SKM-1 (cell line): ENCODE measurements at regions not wholly inside any gene's neighbourhood (a gene's known extent, or its start where the extent isn't known, plus 50 kb on each side); places are given as distances from the start of the nearest gene placed in this dataset.
"Not testable (repeated sequence)": the region's sequence is repeated elsewhere in the genome, so short reads cannot be mapped to it uniquely, and the experiment has no call there.

Experiments used
- DNase-seq: peaks from one replicate; lab custom pipeline; 2025; ENCODE audit not compliant: unreplicated experiment; lab: John Stamatoyannopoulos, UW

DNA sequence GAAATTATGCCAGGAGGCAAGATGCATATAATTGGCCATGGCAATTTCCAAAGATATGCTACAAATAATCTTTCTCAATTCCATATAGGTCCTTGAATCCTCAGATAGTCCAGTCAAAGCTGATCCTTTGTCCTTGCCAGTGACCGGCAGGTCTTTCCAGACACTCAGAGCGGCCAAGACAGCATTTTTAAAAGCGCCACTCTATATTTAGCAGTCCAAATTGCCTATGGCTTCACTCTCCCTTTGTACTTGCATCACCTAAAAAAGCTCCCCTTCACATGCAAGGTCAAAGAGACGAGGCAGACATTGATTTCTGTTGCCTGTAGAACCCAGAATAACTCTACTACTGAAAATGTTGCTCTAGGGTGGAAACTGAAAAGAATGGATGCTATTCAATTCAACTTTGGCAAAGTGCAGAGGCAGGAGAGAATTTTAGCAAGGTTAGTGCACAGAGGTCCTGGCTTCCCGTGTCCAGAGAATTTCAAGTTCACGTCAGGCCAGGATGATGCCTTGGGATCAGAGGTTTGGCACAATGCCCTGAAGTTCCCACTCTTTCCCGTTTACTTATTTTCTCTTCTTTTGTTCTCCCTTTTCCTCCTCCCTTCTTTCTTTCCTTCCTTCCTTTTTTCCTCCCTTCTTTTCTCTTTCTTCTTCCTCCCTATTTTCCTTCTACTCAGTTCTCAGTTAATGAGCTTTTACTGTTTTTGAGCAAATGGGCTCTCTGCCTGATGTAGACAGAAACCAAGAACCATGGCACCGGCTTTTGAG lies 108.5 kb downstream of the KCNK1 start:
- DNase-seq, result no peak

DNA sequence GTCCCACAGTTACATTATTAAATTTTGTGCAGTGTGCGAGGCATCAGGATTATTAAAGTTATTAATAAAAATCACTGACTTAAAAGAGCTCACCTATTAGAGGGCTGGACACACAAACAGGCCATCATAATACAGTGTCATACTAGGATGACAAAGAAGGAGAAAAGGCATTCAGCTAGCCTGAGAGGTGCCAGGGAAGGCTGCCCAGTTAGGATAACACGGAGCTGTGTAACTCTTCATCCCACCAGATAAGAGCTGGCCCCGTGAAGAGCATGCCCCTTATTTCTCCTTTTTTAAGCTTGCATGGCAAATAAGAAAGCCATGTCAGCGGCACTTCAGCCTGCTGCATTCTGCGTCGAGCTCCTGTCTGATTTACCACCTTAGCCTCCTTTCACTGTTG lies 109.5 kb downstream of the KCNK1 start:
- no peak for DNase-seq

DNA sequence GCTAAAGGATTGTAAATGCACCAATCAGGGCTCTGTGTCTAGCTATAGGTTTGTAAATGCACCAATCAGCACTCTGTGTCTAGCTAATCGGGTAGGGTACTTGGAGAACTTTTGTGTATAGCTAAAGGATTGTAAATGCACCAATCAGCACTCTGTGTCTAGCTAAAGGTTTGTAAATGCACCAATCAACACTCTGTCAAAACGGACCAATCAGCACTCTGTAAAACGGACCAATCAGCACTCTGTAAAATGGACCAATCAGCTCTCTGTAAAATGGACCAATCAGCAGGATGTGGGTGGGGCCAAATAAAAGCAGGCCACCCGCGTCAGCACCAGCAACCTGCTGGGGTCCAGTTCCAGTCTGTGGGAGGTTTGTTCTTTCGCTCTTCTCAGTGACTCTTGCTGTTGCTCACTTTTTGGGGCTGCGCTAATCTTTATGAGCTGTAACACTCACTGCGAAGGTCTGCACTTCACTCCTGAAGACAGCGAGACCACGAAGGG lies 110.3 kb downstream of the KCNK1 start:
- DNase-seq, result not testable (repeated sequence)

DNA sequence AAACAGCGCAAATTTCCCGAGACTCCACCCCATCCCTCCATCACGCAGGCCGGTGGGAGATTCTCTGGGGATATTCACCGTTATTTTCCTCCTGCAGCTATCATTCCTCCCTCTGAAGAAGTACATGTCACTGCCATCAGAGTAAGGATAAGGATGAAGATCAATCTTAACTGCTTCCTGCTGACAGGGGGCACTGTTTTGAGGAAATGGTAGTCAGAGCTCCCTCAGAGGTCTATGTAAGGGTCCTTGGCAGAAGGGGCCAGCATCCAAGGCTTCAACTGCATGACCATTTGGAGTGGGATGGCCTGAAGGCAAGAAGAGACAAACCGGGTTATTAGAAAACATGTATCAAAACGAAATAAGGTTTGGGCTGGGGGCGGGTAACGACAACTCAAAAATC lies 111.5 kb downstream of the KCNK1 start:
- no peak for DNase-seq

DNA sequence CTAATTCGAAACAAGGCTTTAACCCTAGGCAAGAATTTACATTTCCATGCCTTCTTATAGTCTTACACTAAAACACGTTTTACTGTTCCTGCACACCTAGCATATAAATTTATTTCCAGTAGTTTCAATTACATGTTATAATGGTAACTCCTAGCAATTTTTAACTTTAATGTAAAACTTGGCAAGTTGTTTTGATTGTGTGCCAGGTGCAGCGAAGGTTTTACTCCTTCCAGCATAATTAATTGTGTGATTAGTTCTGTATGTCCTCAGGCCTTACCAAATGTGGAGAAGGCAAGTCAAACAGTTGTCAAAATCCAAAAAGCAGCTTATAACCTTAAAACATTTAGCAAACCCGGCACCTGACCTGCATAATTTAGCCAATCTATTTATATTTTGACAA lies 114.8 kb downstream of the KCNK1 start:
- DNase-seq, result no peak

DNA sequence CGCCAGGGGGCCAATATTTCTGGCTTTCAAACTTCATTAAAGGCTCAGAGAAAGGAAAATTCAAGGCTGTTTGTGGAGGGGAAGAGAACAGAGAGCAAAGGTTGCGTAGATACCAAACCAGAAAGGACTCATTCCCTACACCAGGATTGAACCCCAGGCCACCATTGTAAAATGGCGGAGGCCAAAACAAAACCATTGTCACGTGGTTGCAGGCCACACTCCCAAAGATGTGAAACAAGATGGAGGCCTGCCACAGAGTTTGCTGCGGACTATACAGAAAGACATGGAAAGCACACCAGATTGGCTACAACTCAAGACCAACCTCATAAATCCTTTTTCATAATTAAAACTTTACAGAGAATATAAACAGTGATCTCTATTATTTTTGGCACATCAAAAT lies 116.5 kb downstream of the KCNK1 start:
- DNase-seq, result no peak

DNA sequence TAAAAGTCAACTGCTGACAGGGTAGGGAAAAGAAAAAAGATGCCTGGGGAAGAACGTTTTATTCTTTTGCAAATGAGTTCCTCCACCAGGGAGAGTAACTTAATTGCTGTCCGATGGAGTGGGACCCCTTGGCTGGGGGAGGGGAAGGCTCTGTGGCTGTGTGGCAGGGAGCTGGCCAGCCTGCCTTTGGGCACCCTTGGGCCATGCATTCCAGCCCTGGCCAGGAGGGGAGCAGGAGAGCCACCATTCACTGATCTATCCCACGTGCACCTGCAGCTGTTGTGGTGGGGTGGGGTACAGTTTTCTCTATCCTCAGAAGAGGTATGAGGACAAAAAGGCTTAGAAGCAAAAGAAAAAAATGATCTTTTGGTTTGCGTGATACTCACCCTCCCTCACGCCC lies 116.9 kb downstream of the KCNK1 start:
- DNase-seq, result no peak

DNA sequence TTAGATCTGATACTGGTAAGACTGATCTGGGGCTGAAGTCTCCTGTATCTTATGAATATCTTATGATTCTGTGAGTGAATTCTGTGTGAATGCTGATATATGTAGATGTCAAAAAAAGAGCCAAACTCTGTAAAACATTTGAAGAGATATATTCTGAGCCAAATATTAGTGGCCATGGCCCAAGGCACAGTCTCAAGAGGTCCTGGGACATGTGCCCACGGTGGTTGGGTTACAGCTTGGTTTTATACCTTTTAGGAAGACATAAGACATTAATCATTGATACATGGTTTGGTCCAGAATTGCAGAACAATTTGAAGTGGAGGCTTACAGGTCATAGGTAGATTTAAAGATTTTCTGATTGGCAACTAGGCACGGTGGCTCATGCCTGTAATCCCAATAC lies 118.3 kb downstream of the KCNK1 start:
- no peak for DNase-seq

DNA sequence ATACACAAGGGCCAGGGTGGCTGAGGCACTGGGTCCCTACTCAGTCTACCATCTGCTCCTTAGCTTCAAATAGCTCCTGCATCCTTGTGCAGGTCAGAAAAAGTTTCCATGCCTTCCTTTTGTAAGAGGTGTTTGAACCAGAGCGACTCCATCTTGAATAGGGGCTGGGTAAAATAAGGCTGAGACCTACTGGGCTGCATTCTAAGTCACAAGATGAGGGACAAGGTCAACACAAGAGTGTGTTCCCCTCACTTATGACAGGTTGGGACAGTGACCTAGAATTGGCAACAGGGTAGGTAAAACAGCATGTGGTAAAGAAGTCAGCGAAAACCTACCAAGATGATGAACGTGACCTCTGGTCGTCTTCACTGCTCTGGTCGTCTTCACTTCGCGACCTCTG lies 120.5 kb downstream of the KCNK1 start:
- no peak for DNase-seq

DNA sequence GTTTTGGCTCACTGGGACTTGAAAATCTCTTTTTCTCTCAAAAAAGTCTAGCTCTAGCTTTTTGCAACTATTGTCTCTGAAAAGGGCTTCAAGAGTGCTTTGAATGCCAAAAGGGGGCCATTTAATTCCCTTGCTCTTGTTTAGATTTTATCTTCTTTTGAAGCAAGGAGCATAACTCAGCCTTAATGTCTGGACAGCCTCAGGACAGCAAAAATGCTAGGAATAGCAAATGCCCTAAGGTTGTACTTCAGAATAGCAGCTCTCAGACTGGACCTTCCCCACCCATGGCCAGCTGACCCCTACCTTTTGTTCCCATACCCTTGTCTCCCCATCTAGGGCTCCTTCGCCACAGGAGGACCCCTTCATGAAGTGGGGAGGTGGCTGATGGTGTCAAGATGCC lies 121.4 kb downstream of the KCNK1 start:
- no peak for DNase-seq

DNA sequence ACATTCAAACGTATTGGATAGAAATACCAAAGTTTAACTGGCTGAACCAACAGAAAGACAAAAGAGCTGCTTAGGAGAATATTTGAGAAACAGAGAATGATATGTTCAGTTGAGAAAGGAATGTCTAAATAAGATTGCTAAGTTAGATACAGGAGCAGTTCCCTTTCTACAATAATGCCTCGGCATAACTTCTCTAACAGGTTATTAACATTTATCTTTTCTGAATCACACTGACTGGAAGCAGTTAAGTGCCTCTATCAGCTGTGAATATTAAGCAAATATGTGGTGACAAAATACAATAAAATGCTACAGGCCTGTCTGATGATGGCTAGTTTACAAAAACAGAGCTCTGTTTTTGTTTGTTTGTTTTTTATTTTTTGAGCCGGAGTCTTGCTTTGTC lies 121.9 kb downstream of the KCNK1 start:
- DNase-seq, result no peak

DNA sequence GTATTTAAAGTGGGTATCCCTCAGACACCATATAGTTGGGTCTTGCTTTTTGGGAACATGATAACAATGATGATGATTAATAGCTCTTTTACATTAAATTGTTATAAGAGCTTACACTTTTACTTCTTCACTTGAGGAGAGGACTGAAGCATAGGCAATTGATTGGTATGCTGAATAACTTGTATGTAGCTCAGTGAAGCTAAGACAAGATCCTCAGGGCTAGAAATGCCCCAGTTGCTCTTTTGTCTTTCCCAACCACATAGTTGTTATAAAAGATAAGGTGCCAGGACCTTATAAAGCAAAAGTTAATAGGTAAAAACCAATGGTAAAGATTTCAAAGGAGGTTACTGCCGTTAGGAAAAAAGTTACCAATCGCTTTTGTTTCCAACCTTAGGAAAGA lies 123.4 kb downstream of the KCNK1 start:
- no peak for DNase-seq

DNA sequence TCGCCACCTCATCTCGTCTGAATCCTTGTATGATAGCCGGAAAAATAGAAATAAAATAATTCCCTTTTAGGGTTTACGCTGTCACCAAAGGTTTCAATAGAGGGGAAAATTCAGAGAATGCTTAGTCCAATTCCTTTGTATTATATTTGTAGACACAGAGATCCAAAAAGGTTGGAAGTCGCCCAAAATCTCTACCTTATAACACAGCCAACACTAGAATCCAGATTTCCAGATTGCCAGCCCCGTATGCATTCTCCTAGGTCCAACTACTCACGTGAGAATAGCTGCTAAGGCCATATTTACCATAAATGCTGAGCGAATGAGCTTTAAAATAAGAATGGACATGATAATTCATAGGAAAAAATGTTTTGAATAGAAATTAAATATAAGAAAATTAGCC lies 124.5 kb downstream of the KCNK1 start:
- no peak for DNase-seq

DNA sequence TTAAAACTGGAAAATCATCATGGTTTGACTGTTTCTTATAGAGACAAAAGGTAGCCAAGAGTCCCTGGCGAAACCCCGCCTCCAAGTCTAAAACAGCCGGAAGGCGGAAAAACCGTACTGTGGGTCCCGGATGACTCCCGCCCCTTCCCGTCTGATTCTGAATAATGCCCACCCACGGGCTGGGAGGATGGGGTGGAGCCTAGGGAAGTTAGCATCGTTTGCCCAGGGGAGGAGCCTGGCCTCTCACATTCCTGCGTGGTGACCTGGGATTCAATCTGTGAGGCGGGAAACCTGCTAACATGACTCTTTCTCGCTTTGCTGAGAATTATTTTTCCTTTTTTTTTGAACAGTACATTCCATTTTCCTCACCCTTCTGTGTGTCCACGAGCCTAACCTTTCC lies 124.9 kb downstream of the KCNK1 start:
- no peak for DNase-seq

DNA sequence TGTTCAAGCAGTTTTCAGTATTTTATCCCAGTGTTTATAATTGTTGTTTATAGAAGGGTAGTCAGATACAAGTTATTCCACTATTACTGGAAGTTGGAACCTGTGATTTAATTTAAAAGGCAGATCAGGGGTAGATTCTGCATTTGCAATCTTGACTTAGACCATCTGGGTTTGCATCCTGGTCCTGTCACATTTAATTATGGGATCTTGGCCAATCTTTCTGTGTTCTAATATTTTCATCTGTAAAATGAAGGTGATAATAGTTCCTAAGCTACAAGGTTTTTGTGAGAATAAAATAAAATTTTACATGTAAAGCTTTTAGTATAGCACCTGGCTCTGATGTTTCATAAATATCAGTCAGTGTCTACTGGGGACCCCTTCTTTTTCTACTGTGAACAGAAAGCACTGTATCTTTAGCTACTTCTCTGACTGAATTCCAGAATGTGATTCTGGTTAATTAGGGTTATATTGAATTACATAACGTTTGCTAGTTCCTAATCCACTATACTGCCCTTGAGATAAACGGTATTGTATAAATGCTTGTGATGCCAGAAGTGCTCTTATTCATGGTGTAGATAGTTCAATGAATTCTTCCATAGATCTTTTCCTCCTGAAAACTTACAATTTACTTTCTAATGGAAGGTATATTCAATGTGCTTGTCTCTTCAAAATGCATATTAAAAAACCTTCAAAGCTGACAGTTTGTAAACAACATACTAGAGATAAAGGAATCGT lies 131.0 kb downstream of the KCNK1 start:
- no peak for DNase-seq

DNA sequence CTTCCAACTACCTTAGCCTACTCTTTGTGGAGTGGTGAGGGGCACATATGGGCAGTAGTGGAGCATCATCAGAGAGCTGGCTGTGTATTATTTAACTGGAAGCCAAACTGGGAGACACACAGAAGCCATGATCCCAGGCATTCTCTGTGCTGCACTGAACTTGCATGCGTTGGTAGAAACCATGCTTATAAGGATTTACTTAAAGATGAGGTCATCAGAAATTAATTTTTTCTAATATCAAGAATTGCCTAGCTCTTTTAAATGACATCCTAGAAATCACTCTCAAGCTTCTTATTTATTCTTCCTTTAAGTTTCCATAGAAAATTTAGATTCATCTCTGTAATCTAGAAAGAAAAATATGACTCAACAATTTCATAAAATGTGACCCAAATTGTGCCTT lies 136.2 kb downstream of the KCNK1 start:
- no peak for DNase-seq

DNA sequence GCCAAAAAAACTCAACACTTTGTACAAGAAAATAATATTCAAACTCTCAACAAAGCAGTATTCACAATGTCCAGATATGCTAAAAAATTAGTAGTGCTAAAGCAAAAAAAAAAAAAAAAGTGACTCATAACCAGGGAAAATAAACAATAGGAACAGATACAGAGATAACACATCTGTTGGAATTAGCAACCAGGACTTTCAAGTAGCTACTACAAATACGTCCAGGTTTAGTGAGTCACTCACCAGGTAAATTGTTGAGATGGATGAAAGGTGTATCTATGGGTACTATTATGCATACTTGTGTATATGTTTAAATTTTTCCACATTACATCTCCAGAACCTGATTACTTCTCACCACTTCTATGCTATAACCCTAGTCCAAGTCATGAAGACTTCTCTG lies 144.8 kb upstream of the SLC35F3 start:
- no peak for DNase-seq

DNA sequence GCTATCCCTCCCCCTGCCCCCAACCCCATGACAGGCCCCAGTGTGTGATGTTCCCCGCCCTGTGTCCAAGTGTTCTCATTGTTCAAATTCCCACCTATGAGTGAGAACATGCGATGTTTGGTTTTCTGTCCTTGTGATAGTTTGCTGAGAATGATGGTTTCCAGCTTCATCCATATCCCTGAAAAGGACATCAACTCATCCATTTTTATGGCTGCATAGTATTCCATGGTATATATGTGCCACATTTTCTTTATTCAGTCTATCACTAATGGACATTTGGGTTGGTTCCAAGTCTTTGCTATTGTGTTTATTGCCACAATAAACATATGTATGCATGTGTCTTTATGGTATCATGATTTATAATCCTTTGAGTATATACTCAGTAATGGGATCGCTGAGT lies 140.2 kb upstream of the SLC35F3 start:
- not testable (repeated sequence) for DNase-seq

DNA sequence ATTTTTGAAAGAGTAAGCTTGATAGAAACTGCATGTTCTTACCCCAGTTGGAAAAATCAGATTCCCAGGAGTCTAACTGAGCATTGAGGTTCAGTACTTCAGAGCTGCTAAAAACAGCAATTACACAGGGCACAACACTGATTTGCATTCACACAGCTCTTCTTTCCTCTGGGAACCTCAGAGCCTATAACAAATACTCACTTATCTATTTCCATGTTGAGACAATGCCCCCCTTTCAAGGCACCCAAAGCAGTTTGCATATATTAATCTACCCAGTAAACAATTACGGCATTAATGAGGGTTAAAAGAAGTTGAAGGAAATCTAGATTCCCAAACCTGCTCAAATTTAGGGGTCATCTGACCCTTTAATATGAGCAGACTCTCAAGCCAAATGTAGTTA lies 126.9 kb upstream of the SLC35F3 start:
- no peak for DNase-seq

DNA sequence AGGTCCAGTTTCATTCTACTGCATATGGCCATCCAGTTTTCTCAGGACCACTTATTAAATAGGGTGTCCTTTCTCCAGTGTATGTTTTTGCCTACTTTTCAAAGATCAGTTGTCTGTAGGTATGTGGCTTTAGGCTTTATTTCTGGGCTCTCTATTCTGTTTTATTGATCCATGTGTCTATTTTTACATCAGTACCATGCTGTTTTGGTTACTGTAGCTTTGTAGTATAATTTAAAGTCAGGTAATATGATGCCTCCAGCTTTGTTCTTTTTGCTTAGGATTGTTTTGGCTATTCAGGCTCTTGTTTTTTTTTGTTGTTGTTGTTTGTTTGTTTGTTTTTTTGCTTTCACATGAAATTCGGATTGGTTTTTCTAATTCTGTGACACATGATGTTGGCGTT lies 124.4 kb upstream of the SLC35F3 start:
- no peak for DNase-seq

DNA sequence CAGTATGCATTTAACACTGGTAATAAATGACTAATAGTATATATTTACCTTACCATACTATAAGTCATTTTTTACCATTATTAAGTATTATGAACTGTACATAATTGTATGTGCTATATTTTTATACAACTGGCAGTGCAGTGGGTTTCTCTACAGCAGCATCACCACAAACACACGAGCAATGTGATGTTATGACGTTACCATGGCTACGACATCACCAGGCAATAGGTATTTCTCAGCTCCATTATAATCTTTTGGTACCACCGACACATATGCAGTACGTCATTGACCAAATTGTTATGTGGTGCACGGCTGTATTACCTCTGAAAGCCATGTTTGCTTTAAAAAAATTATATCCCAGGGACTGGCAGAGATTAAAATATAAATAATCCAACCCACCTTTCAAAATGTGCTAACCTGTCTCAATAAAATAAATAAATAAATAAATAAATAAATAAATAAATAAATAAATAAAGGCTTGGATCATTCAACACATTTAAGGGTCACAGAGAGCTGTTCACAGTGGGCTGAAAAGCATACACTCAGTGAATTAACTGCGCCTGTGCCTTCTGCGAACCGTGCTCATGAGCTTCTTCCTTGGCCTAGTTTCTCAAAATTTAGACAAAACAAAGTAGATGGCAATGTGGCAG lies 121.4 kb upstream of the SLC35F3 start:
- DNase-seq, result no peak

DNA sequence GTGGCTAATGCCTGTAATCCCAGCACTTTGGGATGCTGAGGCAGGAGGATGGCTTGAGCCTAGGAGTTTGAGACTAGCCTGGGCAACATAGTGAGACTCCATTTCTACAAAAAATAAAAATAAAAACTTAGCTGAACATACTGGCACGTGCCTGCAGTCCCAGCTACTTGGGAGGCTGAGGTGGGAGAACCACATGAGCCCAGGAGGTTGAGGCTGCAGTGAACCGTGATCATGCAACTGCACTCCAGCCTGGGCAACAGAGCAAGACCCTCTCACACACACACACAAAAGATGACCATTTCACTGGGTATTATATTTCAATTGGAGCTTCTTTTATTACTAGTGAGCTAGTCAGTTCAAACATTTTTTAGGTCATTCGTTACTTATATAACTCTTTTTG lies 116.9 kb upstream of the SLC35F3 start:
- DNase-seq, result no peak
